ENCODE measurements at regions not wholly inside any gene's neighbourhood (a gene's known extent, or its start where the extent isn't known, plus 50 kb on each side); places are given as distances from the start of the nearest gene placed in this dataset.

GRCh38 chr1:166384948-166385347 lies 218.1 kb upstream of the FAM78B start:
- TF ChIP-seq EZH2 (IDR thresholded peaks at IDR 0.05; ENCODE audit: borderline replicate concordance, insufficient read depth, low read length, poor library complexity, severe bottlenecking) (no peak), CTCF (IDR thresholded peaks at IDR 0.05; ENCODE audit: poor library complexity, severe bottlenecking) (no peak), RAD21 (conservative IDR thresholded peaks at IDR 0.05) (no peak), SMC3 (conservative IDR thresholded peaks at IDR 0.05; ENCODE audit: poor library complexity) (no peak), REST (IDR thresholded peaks at IDR 0.05; ENCODE audit: borderline replicate concordance) (no peak), POLR2AphosphoS5 (IDR thresholded peaks at IDR 0.05) (no peak), TAF1 (IDR thresholded peaks at IDR 0.05; ENCODE audit: low read depth) (no peak), EP300 (conservative IDR thresholded peaks at IDR 0.05; ENCODE audit: poor library complexity, severe bottlenecking) (no peak)

All from neural cell (in vitro differentiated cells).